ENCODE measurements at regions not wholly inside any gene's neighbourhood (a gene's known extent, or its start where the extent isn't known, plus 50 kb on each side); places are given as distances from the start of the nearest gene placed in this dataset.
A peak's percentile ranks its signal among the peaks of the same experiment; 100 is the strongest.
"Not testable (repeated sequence)": the region's sequence is repeated elsewhere in the genome, so short reads cannot be mapped to it uniquely, and the experiment has no call there.

- DNase-seq = no peak
These were observed 412.3 kb upstream of the TBL1XR1 start for GRCh38 chr3:177609613-177610012.

- no peak for DNase-seq
These were observed 413.0 kb upstream of the TBL1XR1 start for GRCh38 chr3:177610262-177610661.

GRCh38 chr3:177610686-177611633 is 413.7 kb upstream of the TBL1XR1 start:
- DNase-seq = no peak

GRCh38 chr3:177611752-177612334 is 414.6 kb upstream of the TBL1XR1 start:
- no peak for DNase-seq

- no peak for DNase-seq
These were observed 416.6 kb upstream of the TBL1XR1 start for GRCh38 chr3:177613901-177614300.

- DNase-seq = peak in 1 of 2 donors; percentile 55
These were observed 417.7 kb upstream of the TBL1XR1 start for GRCh38 chr3:177615015-177615414.

GRCh38 chr3:177618873-177619733 is 421.8 kb upstream of the TBL1XR1 start:
- no peak for DNase-seq

GRCh38 chr3:177620073-177620472 is 422.8 kb upstream of the TBL1XR1 start:
- DNase-seq = no peak

- no peak for DNase-seq
These were observed 425.2 kb upstream of the TBL1XR1 start for GRCh38 chr3:177622520-177622919.

- no peak for DNase-seq
These were observed 425.8 kb upstream of the TBL1XR1 start for GRCh38 chr3:177622982-177623617.

GRCh38 chr3:177624528-177625495 is 427.5 kb upstream of the TBL1XR1 start:
- DNase-seq = peak; percentile 27 to 53

- DNase-seq = no peak
These were observed 428.8 kb upstream of the TBL1XR1 start for GRCh38 chr3:177626045-177626444.

- not testable (repeated sequence) for DNase-seq
These were observed 430.9 kb upstream of the TBL1XR1 start for GRCh38 chr3:177628095-177628719.

GRCh38 chr3:177629276-177629675 is 432.0 kb upstream of the TBL1XR1 start:
- DNase-seq = no peak

GRCh38 chr3:177633671-177634207 is 436.5 kb upstream of the TBL1XR1 start:
- no peak for DNase-seq

GRCh38 chr3:177635601-177636106 is 438.4 kb upstream of the TBL1XR1 start:
- not testable (repeated sequence) for DNase-seq

- no peak for DNase-seq
These were observed 443.2 kb upstream of the TBL1XR1 start for GRCh38 chr3:177640319-177640965.

- DNase-seq = no peak
These were observed 443.9 kb upstream of the TBL1XR1 start for GRCh38 chr3:177641206-177641605.

GRCh38 chr3:177642042-177642803 is 444.9 kb upstream of the TBL1XR1 start:
- no peak for DNase-seq
